NCI-H2196 treated with DMSO at 0.1 percent for 48 hours (cell line): ENCODE measurements at regions not wholly inside any gene's neighbourhood (a gene's known extent, or its start where the extent isn't known, plus 50 kb on each side); places are given as distances from the start of the nearest gene placed in this dataset.
"Not testable (repeated sequence)": the region's sequence is repeated elsewhere in the genome, so short reads cannot be mapped to it uniquely, and the experiment has no call there.

Experiments
- DNase-seq: peaks from one replicate; lab custom pipeline; 2025; ENCODE audit not compliant: unreplicated experiment; lab: John Stamatoyannopoulos, UW

- DNase-seq: no peak
These were observed 390.8 kb upstream of the MON1B start for GRCh38 chr16:76800196-76800595.

DNA sequence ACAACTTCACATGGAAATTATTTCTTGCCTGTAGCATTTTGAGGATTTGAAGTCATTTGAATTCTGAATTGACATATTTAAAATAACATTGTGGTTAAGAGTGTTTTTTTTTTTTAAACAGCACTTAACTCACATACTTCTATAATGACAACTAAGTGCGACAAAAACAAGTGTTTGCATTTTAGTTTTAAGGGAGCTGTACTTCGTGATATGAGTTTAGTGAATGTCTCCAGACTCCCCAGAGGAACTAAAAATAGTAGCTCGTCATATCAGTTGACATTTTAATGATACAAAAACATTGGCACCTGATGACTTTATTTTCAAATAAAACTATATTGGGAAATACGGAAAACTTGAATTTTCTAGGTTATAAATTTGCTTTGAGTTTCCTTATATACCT is 389.6 kb upstream of the MON1B start:
- no peak for DNase-seq

DNA sequence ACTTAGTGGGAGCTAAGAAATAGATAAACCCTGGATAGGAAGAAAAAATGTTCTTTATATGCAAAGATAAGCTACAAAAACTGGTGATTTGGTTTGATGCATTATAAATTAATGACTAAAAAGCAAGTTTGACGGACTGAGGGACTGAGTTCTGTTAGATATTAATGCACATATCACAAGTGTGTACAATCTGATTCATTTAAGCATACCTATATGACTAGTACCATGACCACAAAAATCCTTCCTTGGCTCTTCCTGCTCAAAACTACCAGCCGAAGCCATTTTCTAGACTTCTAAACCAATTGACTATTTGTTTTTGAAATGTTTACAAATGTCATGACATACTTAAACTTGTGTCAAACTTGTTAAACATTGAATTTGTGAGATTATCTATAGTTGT is 374.5 kb upstream of the MON1B start:
- no peak for DNase-seq

DNA sequence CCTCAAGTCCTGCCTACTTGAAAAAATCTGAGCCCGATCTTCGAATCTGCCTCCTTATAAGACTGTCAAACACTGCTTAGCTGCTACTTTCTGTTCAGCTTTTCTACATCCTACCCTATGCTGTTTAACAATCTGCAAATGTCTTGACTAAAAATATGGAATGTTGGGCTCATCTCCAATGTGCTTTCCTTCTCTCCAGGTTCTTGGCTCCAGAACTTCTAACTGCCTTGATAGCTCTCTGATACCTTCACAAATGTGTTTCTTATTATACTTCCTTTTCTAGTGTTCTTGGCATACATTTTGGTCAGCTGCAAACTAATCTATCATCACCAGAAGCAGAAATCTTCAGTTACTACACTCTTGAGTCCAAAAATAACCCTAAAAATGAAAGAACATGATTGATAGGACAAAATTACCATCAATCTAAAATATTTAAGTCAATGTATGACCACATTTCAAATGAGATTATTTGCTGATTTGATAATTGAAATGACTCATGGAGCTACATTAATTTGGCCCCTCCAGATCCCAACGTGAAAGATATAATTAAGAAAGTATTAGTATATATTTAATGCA is 372.3 kb upstream of the MON1B start:
- no peak for DNase-seq

GRCh38 chr16:76819226-76819916 is 371.6 kb upstream of the MON1B start:
- DNase-seq: no peak

GRCh38 chr16:76824221-76824620 is 366.8 kb upstream of the MON1B start:
- DNase-seq: no peak

GRCh38 chr16:76824791-76825190 is 366.2 kb upstream of the MON1B start:
- no peak for DNase-seq

DNA sequence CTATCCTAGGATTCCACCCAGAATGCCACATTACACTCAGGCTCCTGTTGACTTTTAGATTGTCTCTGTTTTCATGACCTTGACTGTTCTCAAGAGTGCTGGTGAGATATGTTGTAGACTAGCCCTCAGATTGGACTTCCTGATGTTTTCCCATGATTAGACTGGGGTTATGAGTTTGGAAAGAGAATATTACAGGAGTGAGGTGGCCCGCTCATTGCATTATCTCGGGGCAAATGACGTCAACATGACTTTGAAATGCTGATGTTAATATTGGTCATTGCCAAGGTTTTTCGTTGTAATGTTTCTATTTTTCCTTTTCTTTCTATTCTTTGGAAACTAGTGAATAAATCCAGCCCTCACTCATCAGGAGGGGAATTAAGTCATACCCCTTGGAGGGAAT is 355.7 kb upstream of the MON1B start:
- no peak for DNase-seq

GRCh38 chr16:76835779-76836300 is 355.1 kb upstream of the MON1B start:
- no peak for DNase-seq

GRCh38 chr16:76837872-76838271 is 353.1 kb upstream of the MON1B start:
- DNase-seq: no peak

DNA sequence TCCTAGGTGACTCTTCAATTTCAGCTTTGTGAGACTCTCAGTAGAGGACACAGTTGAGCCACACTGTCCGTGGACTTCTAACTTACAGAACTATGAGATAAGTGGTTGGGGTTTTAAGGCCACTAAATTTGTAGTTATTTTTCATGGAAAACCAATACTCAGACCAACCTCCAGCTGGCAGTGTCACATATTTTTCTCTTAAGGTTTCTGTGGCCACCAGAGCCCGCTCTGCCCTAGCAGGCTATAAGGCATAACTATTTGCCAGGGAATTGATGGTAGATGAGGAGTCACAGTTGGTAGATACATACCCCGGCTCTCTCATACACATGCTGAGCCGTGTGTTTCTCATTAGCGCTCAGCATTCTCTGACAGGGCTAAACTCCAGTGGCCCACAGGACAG is 336.8 kb upstream of the MON1B start:
- no peak for DNase-seq

DNA sequence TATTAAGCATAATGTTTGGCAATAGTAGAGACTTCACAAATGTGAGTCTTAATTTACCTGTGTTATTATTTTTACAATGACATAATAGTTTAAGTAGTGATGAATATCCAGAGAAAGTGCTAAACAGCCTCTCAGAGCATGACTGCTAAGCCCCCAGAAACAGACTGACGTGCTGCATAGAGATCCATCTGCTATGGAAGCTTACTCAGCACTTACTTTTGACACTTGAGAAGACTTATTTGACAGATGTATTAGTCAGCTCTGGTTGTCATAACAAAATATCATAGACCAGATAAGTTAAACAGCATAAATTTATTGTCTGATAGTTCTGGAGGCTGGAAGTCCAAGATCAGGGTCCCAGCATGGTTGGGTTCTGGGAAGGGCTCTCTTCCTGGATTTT is 334.9 kb upstream of the MON1B start:
- no peak for DNase-seq

DNA sequence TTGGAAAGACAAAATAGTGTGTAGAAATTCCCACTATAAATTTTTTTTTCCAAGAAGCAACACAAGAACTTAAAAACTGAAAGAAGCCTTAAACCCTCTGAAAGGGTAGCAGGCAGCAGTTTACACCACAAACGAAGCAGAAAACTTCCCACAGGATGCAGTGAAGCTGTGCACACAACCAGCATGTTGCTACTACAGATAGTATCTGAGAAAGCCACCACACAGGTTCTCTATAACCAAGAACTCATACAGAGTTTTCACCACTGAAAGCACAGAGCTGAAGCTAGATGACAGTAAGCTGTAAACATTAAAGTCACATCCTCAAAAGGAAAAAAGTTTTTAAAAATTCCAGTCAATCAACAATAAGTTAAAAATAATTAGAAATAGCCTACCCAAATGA is 333.6 kb upstream of the MON1B start:
- no peak for DNase-seq

DNA sequence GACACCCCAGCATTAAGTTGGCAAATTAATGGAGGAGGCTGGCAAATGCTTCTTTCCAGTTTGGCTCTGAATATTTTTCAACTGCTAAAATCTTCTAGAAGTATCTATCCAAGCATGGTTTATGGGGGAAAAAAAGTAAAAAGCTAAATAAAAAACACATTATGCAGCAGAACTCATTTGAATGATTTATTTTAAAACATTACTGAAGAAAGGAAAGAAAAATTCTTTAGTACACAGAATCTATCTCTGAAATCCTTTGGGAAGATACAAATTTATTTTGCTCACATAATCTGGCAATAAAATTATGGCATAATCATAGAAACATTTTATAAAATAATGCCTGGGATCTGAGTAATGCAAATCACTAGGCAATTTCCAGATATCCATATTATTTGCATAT is 328.1 kb upstream of the MON1B start:
- DNase-seq: no peak

- DNase-seq: no peak
These were observed 324.0 kb upstream of the MON1B start for GRCh38 chr16:76866994-76867393.

- DNase-seq: no peak
These were observed 315.1 kb upstream of the MON1B start for GRCh38 chr16:76875898-76876297.

DNA sequence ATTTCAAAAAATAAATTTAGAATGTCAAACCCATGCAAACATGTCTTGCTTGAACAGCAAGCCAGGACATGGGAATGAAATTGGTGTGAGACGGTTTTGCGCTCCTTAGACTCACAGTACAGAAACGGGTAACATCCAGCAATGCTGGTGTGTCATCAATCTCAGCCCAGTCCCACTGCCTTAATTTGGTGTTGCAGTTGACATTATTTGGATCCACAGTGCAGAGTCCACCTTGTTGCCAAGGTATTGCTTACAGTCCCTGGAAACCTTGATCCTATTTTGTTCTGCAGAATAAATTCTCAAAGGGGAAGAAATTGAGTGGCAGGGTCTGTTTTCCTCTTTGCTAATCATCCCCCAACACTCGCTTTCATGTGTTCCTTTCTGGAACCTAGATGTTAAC is 311.6 kb upstream of the MON1B start:
- no peak for DNase-seq

- not testable (repeated sequence) for DNase-seq
These were observed 310.5 kb upstream of the MON1B start for GRCh38 chr16:76880523-76880922.

DNA sequence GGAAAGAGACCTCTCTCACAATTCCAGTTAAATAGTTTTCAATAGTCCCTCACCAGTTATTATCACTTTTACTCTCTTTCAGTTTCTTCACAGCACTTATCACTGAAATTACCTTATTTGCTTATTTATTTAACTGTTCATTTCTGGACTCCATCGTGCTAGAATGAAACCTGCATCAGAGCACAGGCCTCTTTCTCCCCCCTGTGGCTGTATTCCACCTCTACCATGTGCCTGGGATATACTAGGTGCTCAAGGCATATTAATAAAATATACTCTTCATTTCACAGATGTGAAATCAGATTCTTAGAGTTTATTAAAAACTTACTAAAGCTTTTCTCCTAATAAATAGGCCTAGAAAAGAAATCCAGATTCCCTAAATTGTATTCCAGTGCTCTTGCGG is 308.9 kb upstream of the MON1B start:
- DNase-seq: no peak

GRCh38 chr16:76883076-76883475 is 307.9 kb upstream of the MON1B start:
- DNase-seq: no peak

DNA sequence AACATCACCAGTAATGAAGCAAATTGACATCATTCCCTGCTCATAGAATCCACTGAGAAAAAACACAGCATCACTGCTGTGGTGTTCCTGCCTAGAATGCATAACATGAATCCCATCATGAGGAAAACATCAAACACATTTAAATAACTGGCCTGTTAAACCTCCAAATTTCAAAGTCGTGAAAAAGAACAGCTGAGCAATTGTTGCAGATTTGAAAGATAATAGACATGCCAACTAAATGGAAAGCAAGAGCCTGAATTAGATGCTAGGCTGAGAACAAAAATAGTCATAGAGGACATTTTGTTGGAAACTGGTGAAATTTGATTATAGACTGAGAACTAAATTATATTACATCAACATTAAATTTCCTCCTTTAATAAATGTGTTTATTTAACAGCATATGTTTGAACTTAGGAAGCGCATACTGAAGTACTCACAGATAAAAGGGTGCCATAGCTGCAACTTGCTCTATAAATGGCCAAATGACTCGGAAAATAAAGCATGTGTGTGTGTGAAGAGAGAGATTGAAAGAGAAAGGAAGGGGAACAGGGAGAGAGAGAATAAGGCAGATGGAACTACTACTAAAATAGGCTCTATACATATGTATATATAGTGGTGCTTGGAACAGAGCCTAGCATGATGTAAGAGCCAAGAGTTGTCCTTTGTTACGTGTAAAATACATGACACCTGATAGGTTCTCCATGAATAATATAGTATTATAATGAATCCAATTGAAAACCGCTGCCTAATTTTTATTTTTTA is 305.0 kb upstream of the MON1B start:
- no peak for DNase-seq

- no peak for DNase-seq
These were observed 293.2 kb upstream of the MON1B start for GRCh38 chr16:76897816-76898215.
